RWPE2 (cell line): ENCODE measurements at regions not wholly inside any gene's neighbourhood (a gene's known extent, or its start where the extent isn't known, plus 50 kb on each side); places are given as distances from the start of the nearest gene placed in this dataset.
"Not testable (repeated sequence)": the region's sequence is repeated elsewhere in the genome, so short reads cannot be mapped to it uniquely, and the experiment has no call there.

Experiments
- ATAC-seq: fragments of 200-7000 bp; cut with Tn5 transposase; 3 replicates; pipeline ENCODE4 v1.9.1; 2021; ENCODE audit warnings: low read depth
- DNase-seq: peaks from one replicate; pipeline ENCODE4 v3.0.0-alpha.2; 2020; ENCODE audit warnings: low spot score
- H3K27ac ChIP-seq: fragments of 450-650 bp; 2 replicates; pipeline ENCODE4 v1.5.1; 2017; ENCODE audit warnings: mild to moderate bottlenecking; ENCODE audit not compliant: poor library complexity, severe bottlenecking
- H3K27me3 ChIP-seq: fragments of 250-450 bp; sonication (Bioruptor Pico); 2 replicates; pipeline ENCODE4 v1.5.1; 2021; ENCODE audit warnings: mild to moderate bottlenecking, moderate library complexity; ENCODE audit not compliant: insufficient read depth, poor library complexity, severe bottlenecking
- H3K36me3 ChIP-seq: fragments of 250-450 bp; sonication (Bioruptor Pico); 2 replicates; pipeline ENCODE4 v1.5.1; 2020; ENCODE audit warnings: low read depth, mild to moderate bottlenecking, moderate library complexity
- H3K4me1 ChIP-seq: fragments of 250-450 bp; sonication (Bioruptor Pico); 2 replicates; pipeline ENCODE4 v1.5.1; 2021; ENCODE audit warnings: mild to moderate bottlenecking, moderate library complexity; ENCODE audit not compliant: insufficient read depth, poor library complexity, severe bottlenecking
- H3K4me3 ChIP-seq: fragments of 250-450 bp; sonication (Bioruptor Pico); 2 replicates; pipeline ENCODE4 v1.5.1; 2021; ENCODE audit warnings: mild to moderate bottlenecking, moderate library complexity; ENCODE audit not compliant: severe bottlenecking
- H3K9me3 ChIP-seq: fragments of 250-450 bp; sonication (Bioruptor Pico); 2 replicates; pipeline ENCODE4 v1.5.1; 2021; ENCODE audit warnings: mild to moderate bottlenecking, moderate library complexity; ENCODE audit not compliant: severe bottlenecking

DNA sequence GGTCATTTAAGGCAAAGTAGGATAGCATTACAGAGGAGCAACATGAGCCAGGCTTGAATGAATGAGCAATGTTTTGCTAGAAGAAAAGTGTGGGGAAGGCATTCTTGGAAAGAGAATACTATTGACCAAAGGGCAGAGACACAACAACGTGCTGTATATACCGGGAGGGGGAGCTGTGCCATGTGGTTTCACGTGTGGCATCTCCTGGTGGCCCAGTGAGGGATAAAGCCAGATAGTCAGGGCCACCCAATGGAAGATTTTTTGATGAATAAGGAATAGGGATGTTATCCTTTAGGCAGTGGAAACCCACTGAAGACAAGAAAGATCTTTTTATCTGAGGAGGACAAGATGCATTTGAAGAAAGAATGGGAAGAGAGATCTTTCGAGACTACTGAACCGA, 90.2 kb downstream of the ATP6V0E2 start:
- H3K9me3 ChIP-seq, ATAC-seq, H3K4me1 ChIP-seq, H3K27me3 ChIP-seq, H3K36me3 ChIP-seq, H3K4me3 ChIP-seq, DNase-seq, H3K27ac ChIP-seq: not testable (repeated sequence)

DNA sequence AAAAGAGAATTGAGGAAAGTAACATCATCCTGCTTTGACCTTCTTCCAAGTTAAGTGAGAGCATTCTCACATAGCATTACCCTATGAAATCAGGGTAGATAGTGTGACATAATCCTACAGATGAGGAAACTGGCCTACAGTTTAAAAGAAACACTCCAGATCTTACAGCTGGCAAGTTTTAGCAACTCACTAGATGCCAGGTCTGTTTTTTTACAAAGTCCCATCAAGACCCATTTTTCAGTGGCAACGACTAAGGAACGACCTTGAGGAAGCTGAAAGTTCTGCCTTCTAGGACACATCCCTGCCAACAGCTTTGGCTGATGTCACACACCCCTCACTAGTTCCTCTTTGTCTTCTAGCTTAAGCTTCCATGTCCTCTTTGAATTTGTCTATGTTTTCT, 92.7 kb downstream of the ATP6V0E2 start:
- H3K9me3 ChIP-seq, H3K4me3 ChIP-seq, ATAC-seq, H3K27me3 ChIP-seq, H3K4me1 ChIP-seq, H3K36me3 ChIP-seq, H3K27ac ChIP-seq, DNase-seq: not testable (repeated sequence)

DNA sequence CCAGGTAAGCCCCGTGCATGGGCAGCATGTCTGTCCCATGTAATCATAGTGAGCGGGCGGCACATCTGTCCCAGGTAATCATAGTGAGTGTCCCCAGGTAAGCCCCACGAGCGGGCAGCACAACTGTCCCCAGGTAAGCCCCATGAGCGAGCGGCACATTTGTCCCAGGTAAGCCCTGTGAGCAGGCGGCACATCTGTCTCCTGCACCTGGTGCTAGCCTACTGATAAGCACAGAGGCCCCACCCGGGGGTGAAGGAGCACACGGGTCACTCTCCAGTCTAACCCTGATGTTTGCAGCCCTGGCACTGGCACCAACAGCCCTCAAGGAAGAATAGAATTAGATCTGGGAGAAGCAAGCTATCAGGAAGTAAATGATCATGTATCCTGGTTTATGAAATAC, 99.2 kb downstream of the ATP6V0E2 start:
- not testable (repeated sequence) for H3K4me1 ChIP-seq, H3K9me3 ChIP-seq, H3K27ac ChIP-seq, ATAC-seq, DNase-seq, H3K36me3 ChIP-seq, H3K4me3 ChIP-seq, H3K27me3 ChIP-seq

DNA sequence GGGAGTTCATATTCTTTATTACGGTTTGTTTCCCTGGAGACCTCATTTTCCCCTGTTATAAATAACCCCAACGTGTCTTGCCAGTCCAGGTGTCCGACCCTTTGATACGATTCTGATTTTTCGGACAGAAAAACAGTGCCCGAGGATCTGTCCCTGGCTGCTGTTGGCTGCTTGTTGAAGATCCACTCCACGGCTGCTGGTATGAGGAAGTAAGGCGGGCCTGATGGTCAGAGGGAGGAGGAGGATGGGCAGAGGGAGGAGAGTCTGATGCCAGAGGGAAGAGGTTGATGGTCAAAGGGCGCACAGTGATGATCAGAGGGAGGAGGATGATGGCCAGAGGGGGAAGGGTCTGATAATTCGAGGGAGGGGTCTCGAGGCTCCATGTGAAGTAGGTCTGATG, 99.9 kb downstream of the ATP6V0E2 start:
- not testable (repeated sequence) for H3K4me1 ChIP-seq, H3K27me3 ChIP-seq, H3K27ac ChIP-seq, H3K9me3 ChIP-seq, H3K4me3 ChIP-seq, H3K36me3 ChIP-seq, DNase-seq, ATAC-seq

DNA sequence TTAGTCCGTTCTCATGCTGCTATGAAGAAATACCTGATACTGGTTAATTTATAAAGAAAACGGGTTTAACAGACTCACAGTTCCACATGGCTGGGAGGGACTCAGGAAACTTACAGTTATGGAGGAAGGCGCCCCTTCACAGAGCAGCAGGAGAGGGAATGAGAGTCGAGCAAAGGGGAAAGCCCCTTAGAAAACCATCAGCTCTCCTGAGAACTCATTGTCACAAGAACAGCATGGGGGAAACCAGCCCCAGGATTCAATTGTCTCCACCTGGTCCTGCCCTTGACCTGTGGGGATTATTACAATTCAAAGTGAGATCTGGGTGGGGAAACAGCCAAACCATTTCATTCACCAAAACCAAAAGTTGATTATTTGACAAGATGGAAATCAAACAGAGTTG, 101.8 kb downstream of the ATP6V0E2 start:
- not testable (repeated sequence) for DNase-seq, ATAC-seq

DNA sequence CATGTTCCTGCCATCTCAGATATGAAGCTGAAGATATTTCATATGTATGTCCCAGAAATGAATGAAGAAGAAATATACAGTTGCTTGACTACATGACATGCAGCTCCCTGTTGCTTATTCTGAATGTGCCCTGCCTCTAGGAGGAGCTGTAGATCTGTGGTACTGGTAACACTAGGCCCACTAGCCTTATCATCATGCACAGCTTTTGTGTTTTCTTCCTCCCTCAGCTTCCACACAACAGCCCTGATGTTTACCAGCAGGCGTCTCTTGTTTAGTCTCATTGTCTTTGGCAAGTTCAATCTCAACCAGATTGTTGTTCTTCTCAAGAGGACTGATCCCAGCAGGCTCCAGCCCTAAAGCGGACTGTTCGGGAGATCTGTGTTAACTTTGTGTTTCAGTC, 104.8 kb downstream of the ATP6V0E2 start:
- not testable (repeated sequence) for H3K27ac ChIP-seq, ATAC-seq, DNase-seq, H3K36me3 ChIP-seq, H3K9me3 ChIP-seq, H3K27me3 ChIP-seq, H3K4me3 ChIP-seq, H3K4me1 ChIP-seq

More for the DNA sequence above, 101.8 kb downstream of the ATP6V0E2 start:
- not testable (repeated sequence) for H3K36me3 ChIP-seq, H3K9me3 ChIP-seq, H3K27me3 ChIP-seq, H3K4me3 ChIP-seq, H3K4me1 ChIP-seq, H3K27ac ChIP-seq

DNA sequence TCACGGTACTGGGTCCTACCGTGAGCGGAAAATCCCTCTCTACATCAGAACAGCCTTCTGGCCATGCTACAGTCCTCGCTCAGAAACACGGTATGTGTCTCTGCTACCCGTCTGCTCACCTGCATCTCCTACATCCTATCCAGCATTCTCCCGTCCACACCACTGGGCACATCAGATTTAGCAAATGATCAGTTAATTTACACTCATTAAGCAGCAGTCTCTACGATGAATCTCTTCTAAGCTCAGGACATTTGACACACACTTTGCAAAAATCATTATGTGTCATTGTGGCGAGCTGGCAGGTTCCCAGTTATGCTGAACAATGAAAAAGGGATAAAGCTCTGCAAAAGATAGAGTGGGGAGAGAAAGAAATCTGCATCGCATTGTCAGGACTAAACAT, 105.2 kb downstream of the ATP6V0E2 start:
- not testable (repeated sequence) for H3K27me3 ChIP-seq, ATAC-seq, H3K36me3 ChIP-seq, DNase-seq, H3K27ac ChIP-seq, H3K9me3 ChIP-seq, H3K4me1 ChIP-seq, H3K4me3 ChIP-seq

DNA sequence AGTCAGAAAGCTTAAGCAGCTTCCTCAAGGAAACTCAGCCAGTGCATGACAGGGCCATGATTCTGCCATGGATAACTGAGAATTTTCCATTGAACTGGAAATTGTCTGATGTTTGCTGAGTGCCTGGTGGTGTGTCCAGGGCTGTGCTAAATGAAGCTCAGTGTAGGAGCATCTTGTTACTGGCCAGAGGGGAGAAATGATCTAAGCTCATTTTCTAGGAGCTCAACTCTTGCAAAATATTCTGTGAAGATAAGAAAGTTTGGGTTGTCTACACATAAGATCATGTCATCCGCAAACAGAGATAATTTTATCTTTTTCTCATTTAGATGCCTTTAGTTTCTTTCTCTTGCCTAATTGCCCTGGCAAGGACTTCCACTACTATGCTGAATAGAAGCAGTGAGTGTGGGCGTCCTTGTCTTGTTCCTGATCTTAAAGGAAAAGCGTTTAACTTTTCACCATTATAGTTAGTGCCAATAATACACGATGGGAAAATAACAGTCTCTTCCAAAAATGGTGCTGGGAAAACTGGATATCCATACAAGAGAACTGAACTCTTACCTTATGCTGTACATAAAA, 108.9 kb downstream of the ATP6V0E2 start:
- DNase-seq, ATAC-seq, H3K27me3 ChIP-seq, H3K4me1 ChIP-seq, H3K27ac ChIP-seq, H3K9me3 ChIP-seq, H3K36me3 ChIP-seq, H3K4me3 ChIP-seq: not testable (repeated sequence)

DNA sequence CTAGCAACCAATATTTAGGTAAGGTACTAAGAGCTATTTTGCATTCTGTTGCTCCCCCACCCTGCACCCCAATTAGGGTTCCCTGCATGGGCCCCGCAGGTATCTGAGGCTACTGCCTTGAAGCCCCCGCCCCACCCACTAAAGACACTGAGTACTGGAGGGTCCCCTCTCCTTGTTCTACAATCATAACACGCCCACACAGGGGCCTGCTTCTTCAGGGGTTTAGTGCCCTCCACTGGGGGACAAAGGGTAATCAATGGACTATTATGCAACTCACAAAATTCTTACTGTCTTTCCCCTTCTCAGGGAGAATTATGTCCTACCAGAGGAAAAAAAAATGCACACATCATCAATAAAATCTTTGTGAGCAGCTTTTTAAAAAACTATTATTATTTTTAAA, 113.1 kb downstream of the ATP6V0E2 start:
- H3K4me1 ChIP-seq, H3K36me3 ChIP-seq, H3K27me3 ChIP-seq, H3K27ac ChIP-seq, H3K4me3 ChIP-seq, ATAC-seq, H3K9me3 ChIP-seq, DNase-seq: not testable (repeated sequence)

DNA sequence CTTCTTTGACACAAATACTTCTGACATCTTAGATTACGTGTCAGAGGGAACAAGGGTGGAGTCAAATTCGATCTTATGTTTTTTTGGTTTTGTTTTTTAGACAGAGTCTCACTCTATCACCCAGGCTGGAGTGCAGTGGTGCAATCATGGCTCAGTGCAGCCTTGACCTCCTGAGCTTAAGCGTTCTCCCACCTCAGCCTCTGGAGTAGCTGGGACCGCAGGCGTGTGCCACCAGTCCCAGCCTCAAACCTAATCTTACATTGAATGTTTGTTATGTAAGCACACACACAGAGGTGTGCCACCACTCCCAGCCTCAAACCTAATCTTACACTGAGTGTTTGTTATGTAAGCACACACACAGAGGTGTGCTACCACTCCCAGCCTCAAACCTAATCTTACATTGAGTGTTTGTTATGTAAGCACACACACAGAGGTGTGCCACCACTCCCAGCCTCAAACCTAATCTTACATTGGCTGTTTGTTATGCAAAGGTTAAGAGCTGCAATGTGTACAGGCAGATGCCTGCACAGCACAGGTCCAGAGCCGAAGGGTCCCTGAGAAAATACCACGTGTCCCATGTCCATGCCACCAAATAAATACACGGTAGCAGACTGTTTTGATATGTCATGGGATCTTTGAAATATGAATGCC, 118.0 kb downstream of the ATP6V0E2 start:
- H3K27me3 ChIP-seq, H3K4me1 ChIP-seq: not testable (repeated sequence)

DNA sequence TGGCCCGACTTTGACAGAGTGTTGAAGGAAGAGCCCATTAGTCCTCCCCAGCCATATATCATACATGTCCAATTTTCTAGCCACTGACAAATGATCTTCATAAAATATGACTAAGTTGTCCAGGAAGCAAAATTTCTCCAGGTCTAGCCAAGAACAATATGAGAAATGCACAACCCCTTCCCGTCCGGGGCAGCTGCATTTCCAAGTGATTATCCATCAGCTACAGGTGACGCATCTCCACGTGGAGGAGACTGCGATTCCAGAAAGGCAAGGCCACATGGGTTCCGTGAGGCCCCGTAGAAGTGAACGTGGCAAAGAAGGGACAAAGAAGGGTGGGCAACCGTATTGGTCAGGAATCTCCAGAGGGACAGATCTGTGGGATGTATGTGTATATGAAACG, 118.6 kb downstream of the ATP6V0E2 start:
- not testable (repeated sequence) for H3K9me3 ChIP-seq, H3K4me3 ChIP-seq, ATAC-seq, H3K27me3 ChIP-seq, DNase-seq, H3K36me3 ChIP-seq, H3K27ac ChIP-seq, H3K4me1 ChIP-seq

More for the DNA sequence above, 118.0 kb downstream of the ATP6V0E2 start:
- H3K27ac ChIP-seq, ATAC-seq, H3K4me3 ChIP-seq, DNase-seq, H3K9me3 ChIP-seq, H3K36me3 ChIP-seq: not testable (repeated sequence)
